Body of pancreas (tissue), 4 donors: ENCODE measurements at regions not wholly inside any gene's neighbourhood (a gene's known extent, or its start where the extent isn't known, plus 50 kb on each side); places are given as distances from the start of the nearest gene placed in this dataset.
"Not testable (repeated sequence)": the region's sequence is repeated elsewhere in the genome, so short reads cannot be mapped to it uniquely, and the experiment has no call there.

ENCODE experiments used
- ATAC-seq: fragments of 150-250 bp; one replicate; pipeline ENCODE4 v1.9.1; 2016
- DNase-seq, 4 donors: peaks; one replicate each; pipeline ENCODE4 v3.0.0-alpha.2; 2019
- H3K27ac ChIP-seq, 4 donors: fragments of 200-600 bp; sonication (generic); 1 replicate in 3 of 4; 2 replicates in 1 of 4; pipeline versions ENCODE4 v1.5.1 to v1.6.1; 2016 to 2019; ENCODE audit warnings: mild to moderate bottlenecking in 1 of 4, mixed read lengths in 1 of 4, moderate library complexity in 1 of 4
- H3K27me3 ChIP-seq, 2 donors: fragments of 200-600 bp; sonication (generic); one replicate each; pipeline ENCODE4 v1.6.0; 2016; ENCODE audit warnings: mild to moderate bottlenecking in 1 of 2
- H3K36me3 ChIP-seq, 2 donors: fragments of 200-600 bp; sonication (generic); replicated peaks in 1 of 2; 2 replicates each; pipeline ENCODE4 v1.5.1; 2016; ENCODE audit warnings: low read depth in 2 of 2; ENCODE audit not compliant: insufficient read depth in 1 of 2
- H3K4me1 ChIP-seq: fragments of 200-600 bp; sonication (generic); one replicate; pipeline ENCODE4 v1.6.0; 2016
- H3K4me3 ChIP-seq, 2 donors: fragments of 200-600 bp; sonication (generic); 1 replicate in 1 of 2; 2 replicates in 1 of 2; pipeline ENCODE4 v1.5.1; 2016 to 2019
- H3K9me3 ChIP-seq, 3 donors: fragments of 200-600 bp; sonication (generic); 1 replicate in 2 of 3; 2 replicates in 1 of 3; pipeline ENCODE4 v1.5.1; 2016
- WGBS, 2 donors: methylation state at CpG; one replicate each; pipeline ENCODE4 v1.1.5; 2017; 5-methylcytosine and 5-hydroxymethylcytosine counted together
- intact Hi-C: fragments of 100-400 bp; cut with DNase I; formaldehyde crosslinking; loops from one replicate; pipeline ENCODE4 v1.15.1; 2023

DNA sequence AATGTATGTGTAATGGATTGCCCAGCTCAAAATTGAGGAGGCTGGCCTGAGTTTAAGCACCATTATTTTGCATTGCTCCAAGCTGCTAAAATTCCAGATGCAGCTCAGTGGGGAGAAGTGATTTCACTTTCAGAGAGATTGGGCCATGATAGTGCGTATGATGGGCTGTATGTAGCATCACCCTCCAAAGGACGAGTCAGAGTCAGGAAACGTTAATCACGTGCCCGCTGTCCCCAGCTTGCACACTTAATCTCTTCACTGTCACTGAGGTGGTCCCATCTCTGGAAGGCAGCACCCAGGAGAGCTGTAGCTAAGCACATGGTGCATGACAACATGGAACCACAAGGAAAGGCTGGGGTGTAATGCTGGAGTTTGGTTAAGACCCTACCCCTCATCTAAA, 337.4 kb downstream of the ANAPC1 start:
- H3K4me1 ChIP-seq, ATAC-seq, H3K4me3 ChIP-seq, H3K9me3 ChIP-seq, H3K27me3 ChIP-seq, H3K36me3 ChIP-seq, H3K27ac ChIP-seq, DNase-seq, intact Hi-C loops: not testable (repeated sequence)
- WGBS, 2 donors = 72% methylated on average over 5 of the region's 5 CpGs; no CpG with 5 or more reads in 1 of the 2 donors

DNA sequence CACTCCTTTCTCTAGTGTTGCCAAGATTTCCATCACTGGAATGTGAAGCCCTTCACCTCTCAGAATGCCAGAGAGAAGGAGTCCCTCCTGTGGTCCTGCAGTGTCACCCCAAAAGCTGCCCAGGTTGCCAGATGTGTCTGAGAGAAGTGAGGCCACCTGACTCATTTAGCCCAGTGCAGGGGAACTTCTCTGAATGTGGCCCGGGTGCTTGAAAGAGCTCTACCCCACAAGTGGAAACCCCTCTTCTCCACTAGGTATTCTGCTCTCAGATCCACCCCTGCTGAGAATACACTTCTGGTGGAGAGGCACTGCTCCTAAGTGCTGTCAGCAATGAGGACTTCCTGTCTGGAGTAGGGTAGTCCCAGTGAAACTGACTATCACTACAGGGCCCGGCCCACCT, 334.8 kb downstream of the ANAPC1 start:
- H3K4me1 ChIP-seq, H3K36me3 ChIP-seq, H3K27me3 ChIP-seq, H3K4me3 ChIP-seq, intact Hi-C loops, DNase-seq, ATAC-seq, H3K27ac ChIP-seq, H3K9me3 ChIP-seq: not testable (repeated sequence)
- 71% methylated on average over 1 of the region's 2 CpGs; no CpG with 5 or more reads in 1 of the 2 donors for WGBS, 2 donors

DNA sequence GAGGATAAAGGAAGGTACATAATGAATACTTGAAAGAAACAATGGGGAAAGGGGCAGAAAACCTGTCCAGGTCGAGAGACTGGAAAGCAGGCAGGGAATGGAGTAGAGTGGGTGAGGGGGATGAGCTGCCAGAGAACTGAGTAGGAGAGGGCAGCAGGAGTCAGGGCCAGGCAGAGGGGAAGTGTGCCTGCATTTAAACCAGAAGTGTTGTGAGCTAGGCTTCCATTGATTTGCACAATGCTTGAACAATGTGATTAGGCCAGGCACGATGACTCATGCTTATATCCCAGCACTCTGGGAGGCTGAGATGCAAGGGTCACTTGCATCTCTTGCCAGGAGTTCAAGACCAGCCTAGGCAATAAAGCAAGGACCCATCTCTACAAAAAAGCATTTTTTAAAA, 332.6 kb downstream of the ANAPC1 start:
- H3K9me3 ChIP-seq, H3K27me3 ChIP-seq, H3K4me3 ChIP-seq, H3K4me1 ChIP-seq, intact Hi-C loops, ATAC-seq, H3K27ac ChIP-seq, H3K36me3 ChIP-seq, DNase-seq: not testable (repeated sequence)
- WGBS, 2 donors = 23 to 29% methylated on average over 1 of the region's 2 CpGs

DNA sequence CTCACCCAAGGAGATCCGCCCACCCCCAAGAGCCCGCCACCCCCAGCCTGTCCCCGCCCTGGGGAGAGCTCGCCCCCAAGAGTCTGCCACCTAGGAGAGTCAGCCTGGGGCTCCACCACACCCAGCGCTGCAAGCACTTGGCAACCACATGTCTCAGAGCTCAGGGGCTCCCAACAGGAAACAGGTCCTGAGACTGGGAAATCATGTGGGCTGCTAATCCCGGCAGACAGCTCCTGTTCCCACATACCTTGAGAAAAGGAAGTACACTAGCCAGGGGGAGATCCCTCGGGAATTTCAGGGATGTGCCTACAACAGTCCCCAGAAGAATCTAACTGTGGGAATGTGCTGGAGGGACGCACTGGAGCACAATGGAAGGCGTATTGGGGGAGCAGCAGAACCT, 331.4 kb downstream of the ANAPC1 start:
- no CpG with 5 or more reads among the region's 9 CpGs for WGBS, 2 donors
- ATAC-seq, H3K4me3 ChIP-seq, H3K9me3 ChIP-seq, H3K27ac ChIP-seq, intact Hi-C loops, DNase-seq, H3K4me1 ChIP-seq, H3K36me3 ChIP-seq, H3K27me3 ChIP-seq: not testable (repeated sequence)

DNA sequence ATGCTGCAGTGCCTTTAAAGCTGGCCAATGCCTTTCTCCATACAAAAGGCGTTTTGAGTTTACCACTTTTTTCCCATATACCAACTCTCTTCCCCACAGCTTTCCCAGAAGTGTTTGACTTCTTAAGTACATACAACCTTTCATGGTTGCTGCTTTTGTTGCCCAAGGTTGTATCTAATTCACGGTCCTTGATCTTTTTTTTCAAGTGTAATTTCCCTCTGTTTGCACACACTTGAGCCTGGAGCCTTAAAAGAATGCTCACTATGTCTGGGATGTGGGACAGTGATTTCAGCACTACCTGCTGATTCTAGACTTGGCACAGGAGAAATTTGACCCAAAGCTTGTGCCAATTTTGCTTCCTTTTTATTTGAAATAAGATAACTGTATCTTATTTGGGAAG, 324.7 kb downstream of the ANAPC1 start:
- ATAC-seq, H3K4me3 ChIP-seq, H3K27me3 ChIP-seq, H3K9me3 ChIP-seq, intact Hi-C loops, H3K4me1 ChIP-seq, H3K36me3 ChIP-seq, DNase-seq, H3K27ac ChIP-seq: not testable (repeated sequence)
- 7 to 33% methylated on average over 1 to 2 of the region's 2 CpGs for WGBS, 2 donors

DNA sequence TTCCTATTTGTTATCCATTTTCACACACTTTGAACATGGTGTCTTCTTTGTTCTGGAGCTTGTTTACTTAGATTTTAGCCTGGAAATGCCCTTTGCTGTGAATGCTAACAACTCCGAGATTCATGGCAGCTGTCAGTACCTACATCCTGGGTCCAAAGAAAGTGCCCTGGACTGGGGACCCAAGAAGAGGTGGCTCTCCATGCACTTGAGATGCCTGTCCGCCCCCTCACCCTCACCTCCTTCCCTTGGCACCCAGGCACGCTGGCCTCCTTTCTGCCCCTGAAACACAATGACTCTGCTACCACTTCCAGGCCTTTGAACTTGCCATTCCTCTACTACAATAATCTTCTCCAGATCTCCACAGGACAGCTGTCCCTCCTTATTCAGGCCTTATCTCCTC, 324.2 kb downstream of the ANAPC1 start:
- DNase-seq, H3K4me3 ChIP-seq, intact Hi-C loops, H3K36me3 ChIP-seq, ATAC-seq, H3K4me1 ChIP-seq, H3K27ac ChIP-seq, H3K9me3 ChIP-seq, H3K27me3 ChIP-seq: not testable (repeated sequence)
- WGBS, 2 donors = 80% methylated on average over 2 of the region's 3 CpGs; no CpG with 5 or more reads in 1 of the 2 donors

DNA sequence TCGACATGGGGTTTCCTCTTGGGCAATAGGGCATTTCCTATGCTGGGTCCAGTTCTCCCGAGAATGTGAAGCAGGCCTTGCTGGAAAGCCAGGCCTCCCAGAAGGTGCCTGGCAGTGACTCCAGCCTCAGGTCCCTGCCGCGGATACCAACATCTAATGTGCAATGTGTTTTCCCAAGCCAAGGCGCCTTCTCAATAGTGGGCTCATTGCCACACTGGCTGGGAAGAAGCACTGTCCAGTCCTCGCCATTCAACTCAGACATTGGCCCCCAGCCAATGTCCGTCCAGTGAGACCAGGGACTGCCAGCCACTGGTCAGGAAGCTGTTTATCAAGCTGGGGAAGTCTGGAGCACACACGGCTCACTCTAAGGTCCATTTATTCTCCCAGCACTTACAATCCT, 317.9 kb downstream of the ANAPC1 start:
- 34 to 40% methylated on average over 6 to 7 of the region's 8 CpGs for WGBS, 2 donors
- peak; percentile 8 to 30 (median 15) for DNase-seq

DNA sequence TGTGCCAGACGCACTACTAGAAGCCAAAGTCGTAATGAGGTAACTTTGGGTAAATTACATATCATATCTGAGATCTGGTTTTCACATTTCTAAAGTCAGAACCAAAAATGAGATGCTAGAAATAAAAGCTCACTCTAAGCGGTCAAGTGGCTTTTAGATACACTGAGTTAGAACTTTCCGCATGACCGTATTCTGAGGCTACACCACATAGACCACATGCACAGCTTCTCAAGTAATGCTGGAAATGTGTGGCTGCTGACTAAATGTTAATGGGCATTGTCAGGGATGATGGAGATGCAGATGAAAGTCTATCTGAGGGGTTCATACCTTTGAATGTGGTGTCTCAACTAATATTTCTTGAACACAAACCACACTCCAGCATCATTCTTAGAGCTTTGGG, 316.8 kb downstream of the ANAPC1 start:
- not testable (repeated sequence) for ATAC-seq

More for the DNA sequence above, 317.9 kb downstream of the ANAPC1 start:
- intact Hi-C loops, H3K36me3 ChIP-seq, H3K27me3 ChIP-seq, H3K4me3 ChIP-seq, H3K4me1 ChIP-seq, H3K27ac ChIP-seq, H3K9me3 ChIP-seq: not testable (repeated sequence)
- ATAC-seq = peak; percentile 74

DNA sequence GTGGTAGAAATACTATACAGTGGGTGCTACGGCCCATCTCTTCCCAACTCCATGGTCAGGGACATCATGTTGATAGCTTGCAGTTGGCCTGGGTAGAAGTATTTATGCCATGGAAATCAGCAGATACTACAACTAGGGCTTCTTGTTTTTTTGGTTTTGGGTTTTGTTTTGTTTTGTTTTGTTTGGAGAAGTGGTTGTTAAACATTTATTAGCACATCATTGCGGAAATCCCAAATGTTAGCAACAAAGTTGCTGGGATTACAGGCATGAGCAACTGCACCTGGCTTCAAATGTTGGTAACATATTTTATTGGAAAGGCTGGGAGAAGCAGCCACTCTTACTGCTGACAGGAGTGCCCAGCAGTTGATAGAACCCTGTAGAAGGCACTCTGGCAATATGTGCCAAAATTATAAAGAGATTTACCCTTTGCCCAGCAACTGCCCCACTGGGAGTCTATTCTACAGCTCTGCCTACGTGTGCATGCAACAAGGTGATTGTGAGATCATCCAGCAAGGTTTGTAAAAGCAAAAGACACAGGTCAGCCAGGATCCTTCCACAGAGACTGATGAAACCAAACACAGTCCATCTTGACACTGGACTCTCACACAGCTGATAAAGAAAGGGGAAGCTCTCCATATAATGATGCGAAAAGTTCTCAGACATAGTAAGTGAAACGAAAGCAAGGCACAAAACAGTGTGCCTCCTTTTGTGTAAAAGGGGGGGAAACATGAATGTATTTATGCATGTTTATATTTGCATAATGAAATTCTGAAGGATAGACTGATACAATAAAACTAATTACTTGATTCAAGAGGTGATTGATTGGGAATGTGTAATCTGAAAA, 314.4 kb downstream of the ANAPC1 start:
- ATAC-seq, H3K9me3 ChIP-seq, DNase-seq, H3K27me3 ChIP-seq, H3K27ac ChIP-seq, H3K4me1 ChIP-seq, H3K4me3 ChIP-seq, H3K36me3 ChIP-seq, intact Hi-C loops: not testable (repeated sequence)
- WGBS, 2 donors = 63 to 66% methylated on average over 4 of the region's 5 CpGs

More for the DNA sequence above, 316.8 kb downstream of the ANAPC1 start:
- H3K36me3 ChIP-seq, H3K27me3 ChIP-seq, H3K4me1 ChIP-seq, H3K4me3 ChIP-seq, DNase-seq, H3K27ac ChIP-seq, intact Hi-C loops, H3K9me3 ChIP-seq: not testable (repeated sequence)
- 67 to 100% methylated on average over 3 to 5 of the region's 5 CpGs for WGBS, 2 donors

DNA sequence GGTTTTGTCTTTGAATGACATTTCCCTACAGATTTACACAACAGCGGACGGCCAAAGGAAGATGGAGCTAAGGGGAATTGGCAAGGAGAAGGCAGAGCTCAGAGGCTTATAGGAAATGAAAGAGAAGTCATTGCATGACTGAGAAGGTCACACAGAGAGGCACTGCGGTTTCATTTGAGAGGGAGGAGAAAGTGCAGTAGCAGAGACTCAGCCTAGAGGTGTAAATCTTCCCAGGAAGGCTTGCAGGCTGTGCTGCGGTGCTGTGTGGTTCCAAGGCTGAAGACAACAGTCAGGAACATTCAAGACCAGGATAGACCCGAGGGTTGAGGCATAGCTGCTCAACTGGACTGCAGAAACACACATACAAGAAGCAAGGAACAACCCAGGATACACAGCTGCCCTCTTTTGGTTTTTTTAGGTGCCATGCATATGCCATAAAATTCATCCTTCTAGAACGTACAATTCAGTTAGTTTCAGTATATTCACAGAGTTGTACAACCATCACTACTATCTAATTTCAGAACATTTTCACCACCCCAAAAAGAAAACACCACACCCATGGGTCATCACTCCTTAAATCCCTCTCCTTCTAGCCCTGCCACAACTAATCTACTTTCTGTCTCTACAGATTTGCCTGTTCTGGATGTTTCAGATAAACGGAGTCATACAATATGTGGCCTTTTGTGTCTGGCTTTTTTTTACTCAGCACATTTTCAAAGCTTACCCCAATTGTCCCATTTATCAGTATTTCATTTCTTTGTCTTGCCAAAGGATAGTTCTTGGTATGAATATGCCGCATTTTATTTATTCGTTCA, 313.5 kb downstream of the ANAPC1 start:
- H3K4me3 ChIP-seq, H3K9me3 ChIP-seq, DNase-seq, H3K36me3 ChIP-seq, H3K27ac ChIP-seq, H3K27me3 ChIP-seq, ATAC-seq, H3K4me1 ChIP-seq, intact Hi-C loops: not testable (repeated sequence)
- WGBS, 2 donors = 51 to 55% methylated on average over 7 to 9 of the region's 9 CpGs

DNA sequence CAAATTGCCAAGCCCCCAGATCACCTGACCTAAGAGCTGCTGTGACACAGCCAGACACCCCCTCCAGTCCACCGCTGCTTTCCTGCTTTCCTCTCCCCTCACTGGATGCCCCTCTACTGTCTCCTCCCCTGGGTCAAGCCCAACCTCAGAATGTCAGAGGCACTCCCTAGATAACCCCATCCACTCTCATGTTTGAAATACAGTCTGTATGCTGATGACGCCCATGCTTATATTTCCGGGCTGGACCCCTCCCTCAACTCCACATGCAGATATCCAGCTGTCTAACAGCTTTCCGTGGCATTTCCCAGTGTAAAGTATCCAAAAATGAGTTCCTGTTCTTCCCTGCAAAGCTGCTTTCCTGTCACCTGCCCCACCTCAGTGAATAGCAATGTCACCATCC, 309.2 kb downstream of the ANAPC1 start:
- H3K27ac ChIP-seq, ATAC-seq, H3K9me3 ChIP-seq, H3K4me1 ChIP-seq, H3K27me3 ChIP-seq, H3K4me3 ChIP-seq, intact Hi-C loops, H3K36me3 ChIP-seq, DNase-seq: not testable (repeated sequence)
- WGBS, 2 donors = 86 to 89% methylated on average over 4 of the region's 4 CpGs
